Mucosa of stomach (tissue), 1 donor: ENCODE measurements at regions not wholly inside any gene's neighbourhood (a gene's known extent, or its start where the extent isn't known, plus 50 kb on each side); places are given as distances from the start of the nearest gene placed in this dataset.

ENCODE experiments used
- H3K27me3 ChIP-seq: one replicate; pipeline ENCODE4 v1.7.0; 2013; ENCODE audit warnings: mild to moderate bottlenecking, low read length; ENCODE audit not compliant: control insufficient read depth, insufficient read depth
- H3K36me3 ChIP-seq: one replicate; pipeline ENCODE4 v1.7.0; 2013; ENCODE audit warnings: low read length; ENCODE audit not compliant: control insufficient read depth, insufficient read depth
- H3K4me1 ChIP-seq: one replicate; pipeline ENCODE4 v1.7.0; 2013; ENCODE audit warnings: mild to moderate bottlenecking, low read length; ENCODE audit not compliant: control insufficient read depth, insufficient read depth
- H3K4me3 ChIP-seq: one replicate; pipeline ENCODE4 v1.7.0; 2013; ENCODE audit warnings: low read length
- H3K9ac ChIP-seq: one replicate; pipeline ENCODE4 v1.7.0; 2013; ENCODE audit warnings: mild to moderate bottlenecking, low read length, moderate library complexity
- H3K9me3 ChIP-seq: one replicate; pipeline ENCODE4 v1.7.0; 2013; ENCODE audit warnings: mild to moderate bottlenecking, low read length, moderate library complexity; ENCODE audit not compliant: control insufficient read depth
- donor health status: Pancreatic carcinoma.

GRCh38 chr6:169931261-169931660, 179.8 kb downstream of the ERMARD start:
- Histone ChIP-seq H3K4me1 (peaks cover 22% of the 10 kb centered on the region), H3K36me3 (no peaks in the 10 kb centered on the region), H3K27me3 (peaks cover 9% of the 10 kb centered on the region), H3K9me3 (no peaks in the 10 kb centered on the region), H3K4me3 (no peak overlapping the region), H3K9ac (no peak overlapping the region)

GRCh38 chr6:169930799-169931198, 179.4 kb downstream of the ERMARD start:
- peaks cover 9% of the 10 kb centered on the region for H3K27me3 ChIP-seq
- peaks cover 22% of the 10 kb centered on the region for H3K4me1 ChIP-seq
- no peaks in the 10 kb centered on the region for H3K36me3 ChIP-seq
- H3K9me3 ChIP-seq = no peaks in the 10 kb centered on the region
- H3K9ac ChIP-seq = no peak overlapping the region
- H3K4me3 ChIP-seq = no peak overlapping the region

GRCh38 chr6:169927711-169928110, 176.3 kb downstream of the ERMARD start:
- H3K4me3 ChIP-seq = no peak overlapping the region
- no peaks in the 10 kb centered on the region for H3K9me3 ChIP-seq
- no peak overlapping the region for H3K9ac ChIP-seq
- H3K27me3 ChIP-seq = peaks cover 8% of the 10 kb centered on the region
- H3K36me3 ChIP-seq = no peaks in the 10 kb centered on the region
- H3K4me1 ChIP-seq = no peaks in the 10 kb centered on the region

GRCh38 chr6:169926617-169927417, 175.4 kb downstream of the ERMARD start:
- no peak overlapping the region for H3K4me3 ChIP-seq

GRCh38 chr6:169923468-169924464, 172.3 kb downstream of the ERMARD start:
- Histone ChIP-seq H3K36me3 (no peaks in the 10 kb centered on the region), H3K27me3 (no peaks in the 10 kb centered on the region), H3K4me1 (no peaks in the 10 kb centered on the region), H3K4me3 (no peak overlapping the region), H3K9ac (no peak overlapping the region), H3K9me3 (no peaks in the 10 kb centered on the region)

More at GRCh38 chr6:169926617-169927417, 175.4 kb downstream of the ERMARD start:
- no peak overlapping the region for H3K9ac ChIP-seq
- H3K36me3 ChIP-seq = no peaks in the 10 kb centered on the region
- H3K27me3 ChIP-seq = peaks cover 7% of the 10 kb centered on the region
- H3K4me1 ChIP-seq = no peaks in the 10 kb centered on the region
- H3K9me3 ChIP-seq = no peaks in the 10 kb centered on the region

GRCh38 chr6:169921853-169922824, 170.7 kb downstream of the ERMARD start:
- H3K4me3 ChIP-seq = no peak overlapping the region
- no peaks in the 10 kb centered on the region for H3K36me3 ChIP-seq
- H3K27me3 ChIP-seq = no peaks in the 10 kb centered on the region
- no peak overlapping the region for H3K9ac ChIP-seq
- H3K4me1 ChIP-seq = no peaks in the 10 kb centered on the region
- H3K9me3 ChIP-seq = no peaks in the 10 kb centered on the region

- Histone ChIP-seq H3K4me3 (no peak overlapping the region), H3K9me3 (no peaks in the 10 kb centered on the region), H3K4me1 (no peaks in the 10 kb centered on the region), H3K27me3 (no peaks in the 10 kb centered on the region), H3K36me3 (no peaks in the 10 kb centered on the region), H3K9ac (no peak overlapping the region)
These were observed 169.8 kb downstream of the ERMARD start for GRCh38 chr6:169921217-169921616.

- Histone ChIP-seq H3K4me3 (no peak overlapping the region), H3K36me3 (no peaks in the 10 kb centered on the region), H3K27me3 (no peaks in the 10 kb centered on the region), H3K4me1 (no peaks in the 10 kb centered on the region), H3K9ac (no peak overlapping the region), H3K9me3 (no peaks in the 10 kb centered on the region)
These were observed 169.1 kb downstream of the ERMARD start for GRCh38 chr6:169920359-169921020.

- Histone ChIP-seq H3K36me3 (no peaks in the 10 kb centered on the region), H3K4me1 (no peaks in the 10 kb centered on the region), H3K27me3 (no peaks in the 10 kb centered on the region), H3K9me3 (no peaks in the 10 kb centered on the region), H3K4me3 (no peak overlapping the region), H3K9ac (no peak overlapping the region)
These were observed 167.6 kb downstream of the ERMARD start for GRCh38 chr6:169918954-169919549.

GRCh38 chr6:169918239-169918953, 167.0 kb downstream of the ERMARD start:
- no peak overlapping the region for H3K4me3 ChIP-seq
- no peaks in the 10 kb centered on the region for H3K4me1 ChIP-seq

More at GRCh38 chr6:169918239-169918953, 167.0 kb downstream of the ERMARD start:
- H3K9me3 ChIP-seq = no peaks in the 10 kb centered on the region
- no peak overlapping the region for H3K9ac ChIP-seq
- H3K36me3 ChIP-seq = no peaks in the 10 kb centered on the region
- H3K27me3 ChIP-seq = no peaks in the 10 kb centered on the region
